OCI-LY3 (cell line): ENCODE measurements at regions not wholly inside any gene's neighbourhood (a gene's known extent, or its start where the extent isn't known, plus 50 kb on each side); places are given as distances from the start of the nearest gene placed in this dataset.

Experiments
- H2AFZ ChIP-seq: fragments of 200-600, 300-600 bp; shearing (Covaris generic); 2 replicates; pipeline ENCODE4 v1.6.0; 2014; ENCODE audit warnings: antibody characterized with exemption, low read depth, low read length
- H3K27ac ChIP-seq: fragments of 200-600, 300-600 bp; sonication (generic); 2 replicates; pipeline ENCODE4 v1.5.1; 2014; ENCODE audit warnings: mild to moderate bottlenecking, low read length, moderate library complexity, mixed read lengths
- H3K27me3 ChIP-seq: fragments of 200-600, 300-600 bp; sonication (generic); 2 replicates; pipeline ENCODE4 v1.6.1; 2014; ENCODE audit warnings: low read depth, low read length, mixed read lengths
- H3K36me3 ChIP-seq: fragments of 200-600, 300-600 bp; sonication (generic); replicated peaks from 2 replicates; pipeline ENCODE3; 2014; ENCODE audit warnings: low read depth, low read length, mixed read lengths
- H3K4me1 ChIP-seq: fragments of 300-600, 200-600 bp; sonication (generic); 2 replicates; pipeline ENCODE4 v1.6.1; 2014; ENCODE audit warnings: low read length, mixed read lengths
- H3K4me2 ChIP-seq: fragments of 200-600, 300-600 bp; sonication (generic); 2 replicates; pipeline ENCODE4 v1.6.1; 2014; ENCODE audit warnings: low read length, mixed read lengths
- H3K4me3 ChIP-seq: fragments of 300-600, 200-600 bp; sonication (generic); 2 replicates; pipeline ENCODE4 v1.5.1; 2014; ENCODE audit warnings: antibody characterized with exemption, mild to moderate bottlenecking, low read length, moderate library complexity
- H3K79me2 ChIP-seq: fragments of 300-600, 200-600 bp; shearing (Covaris generic); 2 replicates; pipeline ENCODE4 v1.6.1; 2014; ENCODE audit warnings: mild to moderate bottlenecking, low read length, mixed read lengths
- H3K9ac ChIP-seq: fragments of 300-600, 200-600 bp; shearing (Covaris generic); 2 replicates; pipeline ENCODE4 v1.6.0; 2014; ENCODE audit warnings: mild to moderate bottlenecking, low read length, moderate library complexity
- H3K9me3 ChIP-seq: fragments of 200-600, 300-600 bp; shearing (Covaris generic); 2 replicates; pipeline ENCODE4 v1.6.1; 2014; ENCODE audit warnings: low read length, mixed read lengths; ENCODE audit not compliant: insufficient read depth
- H4K20me1 ChIP-seq: fragments of 200-600, 300-600 bp; sonication (generic); 2 replicates; pipeline ENCODE4 v1.6.1; 2016; ENCODE audit warnings: low read length, mixed read lengths; ENCODE audit not compliant: insufficient read depth
- EZH2phosphoT487 ChIP-seq: fragments of 200-600 bp; shearing (Covaris generic); IDR thresholded peaks from 2 replicates; pipeline ENCODE4 v1.6.1; 2018; ENCODE audit warnings: antibody characterized with exemption, mixed run types, low read depth
- TF ChIP-seq, protein P1 (sequence below): fragments of 200-600, 300-600 bp; sonication (generic); IDR thresholded peaks from 2 replicates; pipeline ENCODE4 v1.5.1; 2014; ENCODE audit warnings: antibody characterized with exemption, low read length, low read depth

DNA sequence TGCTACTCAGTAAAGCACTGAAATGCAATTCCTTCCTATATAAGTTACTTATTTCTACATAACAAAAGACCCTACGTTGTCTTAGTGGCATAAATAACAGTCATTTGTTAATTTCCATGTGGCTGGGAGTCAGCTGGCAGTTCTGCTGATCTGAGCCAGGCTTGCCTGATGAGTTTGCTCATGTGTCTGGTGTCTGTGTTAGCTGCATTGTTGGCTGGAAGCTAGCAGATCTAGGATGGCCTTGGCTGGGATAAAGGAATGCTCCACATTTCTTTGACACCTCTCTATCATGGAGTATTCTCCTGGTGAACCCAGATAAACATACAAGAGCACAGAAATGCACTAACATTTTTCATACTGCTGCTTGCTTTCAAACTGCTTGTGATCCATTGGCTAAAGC lies 264.4 kb upstream of the MON1B start:
- Histone ChIP-seq H2AFZ (no peak overlapping the region), H3K9ac (no peak overlapping the region), H3K27me3 (no peaks in the 10 kb centered on the region), H3K4me1 (peaks cover 7% of the 10 kb centered on the region), H3K4me2 (no peak overlapping the region), H3K36me3 (no peaks in the 10 kb centered on the region), H4K20me1 (peaks cover 4% of the 10 kb centered on the region; the same call in 1 of the 2 replicates), H3K79me2 (no peaks in the 10 kb centered on the region), H3K9me3 (no peaks in the 10 kb centered on the region), H3K27ac (no peak overlapping the region), H3K4me3 (no peak overlapping the region)
- TF ChIP-seq EZH2phosphoT487 = no peak
- TF ChIP-seq, protein P1, sequence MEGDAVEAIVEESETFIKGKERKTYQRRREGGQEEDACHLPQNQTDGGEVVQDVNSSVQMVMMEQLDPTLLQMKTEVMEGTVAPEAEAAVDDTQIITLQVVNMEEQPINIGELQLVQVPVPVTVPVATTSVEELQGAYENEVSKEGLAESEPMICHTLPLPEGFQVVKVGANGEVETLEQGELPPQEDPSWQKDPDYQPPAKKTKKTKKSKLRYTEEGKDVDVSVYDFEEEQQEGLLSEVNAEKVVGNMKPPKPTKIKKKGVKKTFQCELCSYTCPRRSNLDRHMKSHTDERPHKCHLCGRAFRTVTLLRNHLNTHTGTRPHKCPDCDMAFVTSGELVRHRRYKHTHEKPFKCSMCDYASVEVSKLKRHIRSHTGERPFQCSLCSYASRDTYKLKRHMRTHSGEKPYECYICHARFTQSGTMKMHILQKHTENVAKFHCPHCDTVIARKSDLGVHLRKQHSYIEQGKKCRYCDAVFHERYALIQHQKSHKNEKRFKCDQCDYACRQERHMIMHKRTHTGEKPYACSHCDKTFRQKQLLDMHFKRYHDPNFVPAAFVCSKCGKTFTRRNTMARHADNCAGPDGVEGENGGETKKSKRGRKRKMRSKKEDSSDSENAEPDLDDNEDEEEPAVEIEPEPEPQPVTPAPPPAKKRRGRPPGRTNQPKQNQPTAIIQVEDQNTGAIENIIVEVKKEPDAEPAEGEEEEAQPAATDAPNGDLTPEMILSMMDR = no peak

DNA sequence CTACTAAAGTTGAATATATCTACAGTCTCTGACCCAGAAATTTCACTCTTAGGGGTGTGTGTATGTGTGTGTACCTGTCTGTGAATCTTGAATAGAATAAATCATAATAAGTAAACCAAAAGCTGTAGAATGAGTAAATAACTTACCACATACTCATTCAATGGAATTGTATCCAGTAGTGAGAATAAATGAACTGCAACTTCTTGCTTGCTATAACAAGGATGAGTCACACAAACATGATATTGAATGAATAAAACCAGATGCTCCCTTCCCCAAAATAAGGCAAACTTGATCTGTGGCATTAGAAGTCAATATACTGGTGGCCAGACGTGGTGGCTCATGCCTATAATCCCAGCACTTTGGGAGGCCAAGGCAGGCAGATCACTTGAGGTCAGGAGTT lies 259.8 kb upstream of the MON1B start:
- H3K4me1 ChIP-seq = peaks cover 24% of the 10 kb centered on the region
- TF ChIP-seq, protein P1 = no peak
- TF ChIP-seq EZH2phosphoT487 = no peak
- H2AFZ ChIP-seq = no peak overlapping the region
- H3K9ac ChIP-seq = no peak overlapping the region
- no peak overlapping the region for H3K4me3 ChIP-seq
- H3K9me3 ChIP-seq = no peaks in the 10 kb centered on the region
- H4K20me1 ChIP-seq = peaks cover 7% of the 10 kb centered on the region; the same call in 1 of the 2 replicates
- no peak overlapping the region for H3K27ac ChIP-seq
- no peak overlapping the region for H3K4me2 ChIP-seq
- no peaks in the 10 kb centered on the region; the same call in 1 of the 2 replicates for H3K79me2 ChIP-seq
- peaks cover 3% of the 10 kb centered on the region for H3K36me3 ChIP-seq
- no peaks in the 10 kb centered on the region for H3K27me3 ChIP-seq

DNA sequence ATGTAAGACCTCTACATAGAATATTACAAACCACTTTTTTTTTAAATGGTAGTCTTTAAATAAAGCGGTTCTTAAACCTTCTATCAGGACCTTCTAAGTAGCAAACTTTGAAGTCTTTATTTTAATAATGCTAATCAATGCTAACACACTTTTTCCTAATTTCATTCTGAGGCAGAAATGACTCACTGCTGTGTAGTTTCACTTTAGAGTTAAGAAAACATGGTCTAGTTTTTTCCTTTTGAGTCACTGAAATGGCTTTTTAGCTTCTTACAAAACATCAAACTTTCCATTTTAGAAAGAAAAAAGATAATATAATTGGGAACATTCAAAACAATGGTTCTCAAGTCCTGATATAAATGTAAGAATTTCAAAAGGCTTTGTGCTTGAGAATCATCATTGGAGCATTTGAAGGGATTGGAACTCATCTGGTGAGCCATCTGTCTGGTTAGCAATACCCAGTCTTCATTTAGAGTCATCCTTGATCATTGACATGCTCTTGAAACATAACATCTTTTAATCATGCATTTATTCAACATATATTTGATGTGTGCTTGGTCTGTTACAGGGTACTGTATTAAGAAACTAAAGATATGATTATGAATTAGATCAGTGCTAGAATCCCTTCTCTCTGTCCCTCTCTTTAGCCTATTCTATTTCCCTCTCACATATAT lies 258.3 kb upstream of the MON1B start:
- peak overlapping the region; percentile 62 for H3K27ac ChIP-seq
- H3K79me2 ChIP-seq = no peaks in the 10 kb centered on the region; the same call in 1 of the 2 replicates
- H3K4me1 ChIP-seq = peaks cover 24% of the 10 kb centered on the region
- peaks cover 3% of the 10 kb centered on the region for H3K36me3 ChIP-seq
- H2AFZ ChIP-seq = no peak overlapping the region
- H4K20me1 ChIP-seq = peaks cover 7% of the 10 kb centered on the region; the same call in 1 of the 2 replicates
- H3K9me3 ChIP-seq = no peaks in the 10 kb centered on the region
- no peak overlapping the region for H3K9ac ChIP-seq
- TF ChIP-seq, protein P1 = no peak
- no peak for TF ChIP-seq EZH2phosphoT487
- H3K4me2 ChIP-seq = peak overlapping the region; percentile 77
- peak overlapping the region; percentile 40 for H3K4me3 ChIP-seq
- H3K27me3 ChIP-seq = no peaks in the 10 kb centered on the region

DNA sequence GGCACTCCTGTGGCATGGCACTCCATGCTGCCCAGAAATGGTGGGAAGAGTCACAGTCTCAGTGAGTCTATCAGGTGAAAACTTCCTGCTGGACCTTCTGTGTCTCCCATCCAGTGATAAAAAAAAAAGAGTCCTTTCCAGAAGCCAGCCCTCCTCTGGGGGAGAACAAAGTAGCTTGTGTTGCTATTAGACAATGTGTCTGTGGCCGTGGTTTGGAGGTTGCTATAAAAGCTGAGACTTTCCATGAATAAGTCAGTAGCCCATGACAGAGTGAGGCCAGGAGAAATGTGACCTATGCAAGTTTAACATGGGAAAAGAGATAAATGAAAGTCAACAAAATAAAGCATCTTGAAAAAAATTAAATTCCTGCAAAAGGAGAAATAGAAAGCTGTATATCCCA lies 250.7 kb upstream of the MON1B start:
- Histone ChIP-seq H3K27me3 (no peaks in the 10 kb centered on the region), H2AFZ (no peak overlapping the region), H3K27ac (no peak overlapping the region), H3K9ac (no peak overlapping the region), H3K79me2 (no peaks in the 10 kb centered on the region), H3K4me2 (no peak overlapping the region), H3K36me3 (peaks cover 3% of the 10 kb centered on the region), H4K20me1 (no peaks in the 10 kb centered on the region; the same call in 1 of the 2 replicates), H3K9me3 (no peaks in the 10 kb centered on the region), H3K4me1 (no peaks in the 10 kb centered on the region), H3K4me3 (no peak overlapping the region)
- no peak for TF ChIP-seq EZH2phosphoT487
- TF ChIP-seq, protein P1 = no peak
